Choroid plexus epithelial cell (primary cell): ENCODE measurements at regions not wholly inside any gene's neighbourhood (a gene's known extent, or its start where the extent isn't known, plus 50 kb on each side); places are given as distances from the start of the nearest gene placed in this dataset.

ENCODE experiments used
- DNase-seq: peaks from one replicate; pipeline ENCODE4 v3.0.0-alpha.2; 2010; ENCODE audit warnings: low read depth
- H3K4me3 ChIP-seq: 2 replicates; pipeline ENCODE4 v1.5.1; 2011; ENCODE audit warnings: low read depth, mild to moderate bottlenecking, control low read depth, low read length, moderate library complexity
- CTCF ChIP-seq: conservative IDR thresholded peaks from 2 replicates; pipeline ENCODE4 v1.5.1; 2011; ENCODE audit warnings: low read depth, mild to moderate bottlenecking, control low read depth, inconsistent platforms, low read length, moderate library complexity

GRCh38 chr3:21020681-21021080, 730.3 kb downstream of the ZNF385D start:
- no peak overlapping the region for H3K4me3 ChIP-seq
- no peak for TF ChIP-seq CTCF

GRCh38 chr3:21020043-21020442, 731.0 kb downstream of the ZNF385D start:
- TF ChIP-seq CTCF, result no peak
- no peak for DNase-seq
- no peak overlapping the region for H3K4me3 ChIP-seq

More at GRCh38 chr3:21020681-21021080, 730.3 kb downstream of the ZNF385D start:
- no peak for DNase-seq

- no peak for DNase-seq
- TF ChIP-seq CTCF, result peak; percentile 7
These were observed 733.7 kb downstream of the ZNF385D start for GRCh38 chr3:21017115-21017852.

GRCh38 chr3:21013566-21013965, 737.4 kb downstream of the ZNF385D start:
- H3K4me3 ChIP-seq, result no peak overlapping the region
- no peak for TF ChIP-seq CTCF
- DNase-seq, result no peak

More at GRCh38 chr3:21017115-21017852, 733.7 kb downstream of the ZNF385D start:
- H3K4me3 ChIP-seq, result no peak overlapping the region

GRCh38 chr3:20999661-21000060, 751.3 kb downstream of the ZNF385D start:
- no peak overlapping the region for H3K4me3 ChIP-seq
- TF ChIP-seq CTCF, result no peak
- DNase-seq, result peak; percentile 1

GRCh38 chr3:20997183-20997582, 753.8 kb downstream of the ZNF385D start:
- no peak for DNase-seq
- H3K4me3 ChIP-seq, result no peak overlapping the region

More at GRCh38 chr3:20997183-20997582, 753.8 kb downstream of the ZNF385D start:
- no peak for TF ChIP-seq CTCF
